22Rv1 (cell line): ENCODE measurements at regions not wholly inside any gene's neighbourhood (a gene's known extent, or its start where the extent isn't known, plus 50 kb on each side); places are given as distances from the start of the nearest gene placed in this dataset.

Source experiments
- H3K27ac ChIP-seq: fragments of 450-650 bp; 2 replicates; pipeline ENCODE4 v1.5.1; 2017
- CTCF ChIP-seq: fragments of 450-650 bp; IDR thresholded peaks from 2 replicates; pipeline ENCODE4 v1.5.1; 2017; ENCODE audit warnings: mild to moderate bottlenecking
- ZFX ChIP-seq: fragments of 450-650 bp; IDR thresholded peaks from 2 replicates; pipeline ENCODE4 v1.6.1; 2017; ENCODE audit warnings: antibody characterized with exemption, borderline replicate concordance

- no peak overlapping the region for H3K27ac ChIP-seq
- TF ChIP-seq ZFX (no peak), CTCF (no peak)
These were observed 460.7 kb upstream of the CNTN3 start for GRCh38 chr3:75075158-75075557.

- TF ChIP-seq ZFX (no peak), CTCF (no peak)
- no peak overlapping the region for H3K27ac ChIP-seq
These were observed 462.0 kb upstream of the CNTN3 start for GRCh38 chr3:75076481-75076880.

GRCh38 chr3:75078290-75078689, 463.8 kb upstream of the CNTN3 start:
- H3K27ac ChIP-seq = no peak overlapping the region

GRCh38 chr3:75082845-75083244, 468.4 kb upstream of the CNTN3 start:
- no peak overlapping the region for H3K27ac ChIP-seq
- TF ChIP-seq CTCF (no peak), ZFX (no peak)

More at GRCh38 chr3:75078290-75078689, 463.8 kb upstream of the CNTN3 start:
- TF ChIP-seq ZFX (no peak), CTCF (no peak)

- peak overlapping the region; percentile 5; the same call in 1 of the 2 replicates for H3K27ac ChIP-seq
- no peak for TF ChIP-seq ZFX
- no peak for TF ChIP-seq CTCF
These were observed 475.4 kb upstream of the CNTN3 start for GRCh38 chr3:75089841-75090240.

- H3K27ac ChIP-seq = no peak overlapping the region
- no peak for TF ChIP-seq CTCF
- no peak for TF ChIP-seq ZFX
These were observed 487.1 kb upstream of the CNTN3 start for GRCh38 chr3:75101329-75102147.

GRCh38 chr3:75110741-75111140, 496.3 kb upstream of the CNTN3 start:
- no peak overlapping the region for H3K27ac ChIP-seq
- TF ChIP-seq ZFX = no peak
